Subcutaneous abdominal adipose tissue (tissue), 5 donors: ENCODE measurements at regions not wholly inside any gene's neighbourhood (a gene's known extent, or its start where the extent isn't known, plus 50 kb on each side); places are given as distances from the start of the nearest gene placed in this dataset.
"Not testable (repeated sequence)": the region's sequence is repeated elsewhere in the genome, so short reads cannot be mapped to it uniquely, and the experiment has no call there.

Experiments used
- H3K27ac ChIP-seq: one replicate; pipeline ENCODE4 v1.7.0; 2013; ENCODE audit warnings: low read depth, mild to moderate bottlenecking, inconsistent platforms, low read length, moderate library complexity
- H3K27me3 ChIP-seq, 5 donors: one replicate each; pipeline ENCODE4 v1.7.0; 2013; ENCODE audit warnings: low read length in 5 of 5, inconsistent platforms in 1 of 5; ENCODE audit not compliant: control insufficient read depth in 5 of 5, insufficient read depth in 4 of 5
- H3K36me3 ChIP-seq, 5 donors: one replicate each; pipeline ENCODE4 v1.7.0; 2013; ENCODE audit warnings: low read length in 5 of 5; ENCODE audit not compliant: control insufficient read depth in 5 of 5, insufficient read depth in 5 of 5
- H3K4me1 ChIP-seq, 5 donors: one replicate each; pipeline ENCODE4 v1.7.0; 2013; ENCODE audit warnings: low read length in 5 of 5, mild to moderate bottlenecking in 3 of 5, moderate library complexity in 1 of 5; ENCODE audit not compliant: control insufficient read depth in 5 of 5, insufficient read depth in 5 of 5
- H3K4me3 ChIP-seq, 5 donors: one replicate each; pipeline ENCODE4 v1.7.0; 2013; ENCODE audit warnings: low read length in 5 of 5, low read depth in 1 of 5
- H3K9ac ChIP-seq, 5 donors: one replicate each; pipeline ENCODE4 v1.7.0; 2013; ENCODE audit warnings: low read length in 5 of 5, mild to moderate bottlenecking in 4 of 5, moderate library complexity in 3 of 5
- H3K9me3 ChIP-seq, 5 donors: one replicate each; pipeline ENCODE4 v1.7.0; 2013; ENCODE audit warnings: low read length in 5 of 5; ENCODE audit not compliant: control insufficient read depth in 5 of 5
- donor health status: healthy.
- donor health status: healthy.
- donor health status: healthy.
- donor health status: healthy.
- donor health status: healthy.

- H3K9ac ChIP-seq: no peak overlapping the region
- H3K9me3 ChIP-seq: peaks cover 0 to 3% (median 0%) of the 10 kb centered on the region in 5 donors
- H3K4me1 ChIP-seq: peaks cover 0 to 10% (median 1%) of the 10 kb centered on the region in 5 donors
- no peaks in the 10 kb centered on the region for H3K36me3 ChIP-seq
- H3K27me3 ChIP-seq: no peaks in the 10 kb centered on the region
- H3K27ac ChIP-seq: no peak overlapping the region
- no peak overlapping the region for H3K4me3 ChIP-seq
Observed at GRCh38 chr12:18863769-18864500, 126.0 kb downstream of the CAPZA3 start.

- H3K36me3 ChIP-seq: no peaks in the 10 kb centered on the region
- peaks cover 0 to 11% (median 6%) of the 10 kb centered on the region in 5 donors for H3K4me1 ChIP-seq
- H3K4me3 ChIP-seq: no peak overlapping the region
- peaks cover 0 to 3% (median 0%) of the 10 kb centered on the region in 5 donors for H3K9me3 ChIP-seq
- H3K27ac ChIP-seq: no peak overlapping the region
- H3K9ac ChIP-seq: no peak overlapping the region
- H3K27me3 ChIP-seq: no peaks in the 10 kb centered on the region
Observed at GRCh38 chr12:18864900-18865561, 127.1 kb downstream of the CAPZA3 start.

GRCh38 chr12:18868717-18869116 lies 130.8 kb downstream of the CAPZA3 start:
- Histone ChIP-seq H3K9me3 (no peaks in the 10 kb centered on the region), H3K27ac (no peak overlapping the region)

GRCh38 chr12:18872770-18873169 lies 134.9 kb downstream of the CAPZA3 start:
- Histone ChIP-seq H3K9me3 (no peaks in the 10 kb centered on the region), H3K27ac (no peak overlapping the region), H3K4me1 (peaks cover 0 to 10% (median 6%) of the 10 kb centered on the region in 5 donors), H3K36me3 (no peaks in the 10 kb centered on the region), H3K9ac (no peak overlapping the region), H3K27me3 (no peaks in the 10 kb centered on the region), H3K4me3 (no peak overlapping the region)

More at GRCh38 chr12:18868717-18869116, 130.8 kb downstream of the CAPZA3 start:
- H3K4me3 ChIP-seq: peak overlapping the region in 1 of 5 donors; percentile 22
- H3K36me3 ChIP-seq: no peaks in the 10 kb centered on the region
- H3K9ac ChIP-seq: no peak overlapping the region
- no peaks in the 10 kb centered on the region for H3K27me3 ChIP-seq
- H3K4me1 ChIP-seq: peaks cover 0 to 11% (median 6%) of the 10 kb centered on the region in 5 donors

GRCh38 chr12:18878676-18879180 lies 140.8 kb downstream of the CAPZA3 start:
- Histone ChIP-seq H3K36me3 (no peaks in the 10 kb centered on the region), H3K4me1 (no peaks in the 10 kb centered on the region), H3K4me3 (no peak overlapping the region), H3K9me3 (no peaks in the 10 kb centered on the region), H3K27ac (no peak overlapping the region), H3K9ac (no peak overlapping the region), H3K27me3 (no peaks in the 10 kb centered on the region)

- Histone ChIP-seq H3K27ac (no peak overlapping the region), H3K27me3 (no peaks in the 10 kb centered on the region), H3K4me3 (no peak overlapping the region)
Observed at GRCh38 chr12:18882690-18883089, 144.8 kb downstream of the CAPZA3 start.

GRCh38 chr12:18886962-18887361 lies 149.0 kb downstream of the CAPZA3 start:
- H3K36me3 ChIP-seq: no peaks in the 10 kb centered on the region
- H3K9ac ChIP-seq: no peak overlapping the region
- H3K4me1 ChIP-seq: no peaks in the 10 kb centered on the region
- H3K27me3 ChIP-seq: no peaks in the 10 kb centered on the region
- H3K4me3 ChIP-seq: no peak overlapping the region
- H3K9me3 ChIP-seq: peaks cover 0 to 5% (median 0%) of the 10 kb centered on the region in 5 donors
- H3K27ac ChIP-seq: no peak overlapping the region

More at GRCh38 chr12:18882690-18883089, 144.8 kb downstream of the CAPZA3 start:
- no peak overlapping the region for H3K9ac ChIP-seq
- H3K9me3 ChIP-seq: no peaks in the 10 kb centered on the region
- no peaks in the 10 kb centered on the region for H3K36me3 ChIP-seq
- no peaks in the 10 kb centered on the region for H3K4me1 ChIP-seq

- Histone ChIP-seq H3K27ac (no peak overlapping the region), H3K9me3 (peaks cover 0 to 5% (median 0%) of the 10 kb centered on the region in 5 donors), H3K9ac (no peak overlapping the region), H3K36me3 (no peaks in the 10 kb centered on the region), H3K27me3 (no peaks in the 10 kb centered on the region), H3K4me1 (no peaks in the 10 kb centered on the region), H3K4me3 (no peak overlapping the region)
Observed at GRCh38 chr12:18887368-18887767, 149.4 kb downstream of the CAPZA3 start.

- Histone ChIP-seq H3K27me3 (no peaks in the 10 kb centered on the region), H3K4me1 (no peaks in the 10 kb centered on the region), H3K9me3 (peaks cover 0 to 5% (median 0%) of the 10 kb centered on the region in 5 donors), H3K27ac (no peak overlapping the region), H3K4me3 (no peak overlapping the region), H3K9ac (no peak overlapping the region), H3K36me3 (no peaks in the 10 kb centered on the region)
Observed at GRCh38 chr12:18888047-18888446, 150.1 kb downstream of the CAPZA3 start.

GRCh38 chr12:18890621-18891020 lies 152.7 kb downstream of the CAPZA3 start:
- H3K9me3 ChIP-seq, H3K4me1 ChIP-seq, H3K4me3 ChIP-seq, H3K27me3 ChIP-seq, H3K9ac ChIP-seq, H3K36me3 ChIP-seq, H3K27ac ChIP-seq: not testable (repeated sequence)
